ENCODE measurements at regions not wholly inside any gene's neighbourhood (a gene's known extent, or its start where the extent isn't known, plus 50 kb on each side); places are given as distances from the start of the nearest gene placed in this dataset.

- no peaks in the 10 kb centered on the region for H3K9me3 ChIP-seq (replicated peaks in 1 of 11)
- H3K9ac ChIP-seq: no peak overlapping the region
- H4K20me1 ChIP-seq: no peaks in the 10 kb centered on the region
- no peaks in the 10 kb centered on the region for H3K27me3 ChIP-seq
- no peaks in the 10 kb centered on the region for H3K36me3 ChIP-seq
- TF ChIP-seq Cebpa-rat (IDR thresholded peaks at IDR 0.05): no peak
- peaks cover 0 to 17% (median 7%) of the 10 kb centered on the region in 10 experiments; a peak in 11 of 20 replicates for H3K4me1 ChIP-seq
- no peak overlapping the region for H3K27ac ChIP-seq
- H3K4me2 ChIP-seq: no peak overlapping the region
- no peak overlapping the region for H3K4me3 ChIP-seq
Observed at GRCh38 chr3:146801492-146801891, 196.3 kb upstream of the PLSCR5 start.

- no peak overlapping the region for H3K27ac ChIP-seq
- no peak overlapping the region for H3K9ac ChIP-seq
- H4K20me1 ChIP-seq: no peaks in the 10 kb centered on the region
- no peaks in the 10 kb centered on the region for H3K9me3 ChIP-seq (replicated peaks in 1 of 11)
- no peaks in the 10 kb centered on the region for H3K27me3 ChIP-seq
- H3K4me3 ChIP-seq: no peak overlapping the region
- peaks cover 0 to 17% (median 7%) of the 10 kb centered on the region in 10 experiments; a peak in 11 of 20 replicates for H3K4me1 ChIP-seq
- H3K36me3 ChIP-seq: no peaks in the 10 kb centered on the region
- H3K4me2 ChIP-seq: no peak overlapping the region
- TF ChIP-seq Cebpa-rat (IDR thresholded peaks at IDR 0.05): no peak
Observed at GRCh38 chr3:146800484-146800883, 195.3 kb upstream of the PLSCR5 start.

GRCh38 chr3:146796078-146796477 lies 190.9 kb upstream of the PLSCR5 start:
- TF ChIP-seq Cebpa-rat (IDR thresholded peaks at IDR 0.05): no peak
- H3K4me2 ChIP-seq: no peak overlapping the region
- H3K4me1 ChIP-seq: no peaks in the 10 kb centered on the region
- peaks cover 0 to 9% (median 3%) of the 10 kb centered on the region in 11 experiments; a peak in 2 of 22 replicates for H3K9me3 ChIP-seq (replicated peaks in 1 of 11)
- no peak overlapping the region for H3K9ac ChIP-seq
- no peak overlapping the region for H3K4me3 ChIP-seq
- no peaks in the 10 kb centered on the region for H3K36me3 ChIP-seq
- no peak overlapping the region for H3K27ac ChIP-seq
- H4K20me1 ChIP-seq: no peaks in the 10 kb centered on the region
- H3K27me3 ChIP-seq: no peaks in the 10 kb centered on the region

GRCh38 chr3:146783446-146783845 lies 178.3 kb upstream of the PLSCR5 start:
- Histone ChIP-seq H3K27me3 (no peaks in the 10 kb centered on the region), H3K4me2 (no peak overlapping the region), H4K20me1 (no peaks in the 10 kb centered on the region), H3K4me3 (no peak overlapping the region), H3K9ac (no peak overlapping the region), H3K27ac (no peak overlapping the region), H3K9me3 (replicated peaks in 1 of 11) (no peaks in the 10 kb centered on the region), H3K4me1 (peaks cover 0 to 3% (median 0%) of the 10 kb centered on the region in 10 experiments; a peak in 1 of 20 replicates), H3K36me3 (no peaks in the 10 kb centered on the region)
- TF ChIP-seq Cebpa-rat (IDR thresholded peaks at IDR 0.05): no peak

GRCh38 chr3:146781606-146782005 lies 176.5 kb upstream of the PLSCR5 start:
- H3K27me3 ChIP-seq: no peaks in the 10 kb centered on the region
- no peaks in the 10 kb centered on the region; a peak in 1 of 20 replicates for H3K4me1 ChIP-seq
- no peak overlapping the region for H3K27ac ChIP-seq
- no peak overlapping the region for H3K4me3 ChIP-seq
- no peak for TF ChIP-seq Cebpa-rat (IDR thresholded peaks at IDR 0.05)
- no peak overlapping the region for H3K9ac ChIP-seq
- H3K9me3 ChIP-seq (replicated peaks in 1 of 11): no peaks in the 10 kb centered on the region
- H4K20me1 ChIP-seq: no peaks in the 10 kb centered on the region
- H3K4me2 ChIP-seq: no peak overlapping the region
- H3K36me3 ChIP-seq: no peaks in the 10 kb centered on the region

GRCh38 chr3:146781059-146781458 lies 175.9 kb upstream of the PLSCR5 start:
- Histone ChIP-seq H3K4me3 (no peak overlapping the region), H3K27ac (no peak overlapping the region), H3K4me2 (no peak overlapping the region), H3K9me3 (replicated peaks in 1 of 11) (no peaks in the 10 kb centered on the region), H4K20me1 (no peaks in the 10 kb centered on the region), H3K36me3 (no peaks in the 10 kb centered on the region), H3K9ac (no peak overlapping the region), H3K4me1 (no peaks in the 10 kb centered on the region; a peak in 1 of 20 replicates), H3K27me3 (no peaks in the 10 kb centered on the region)
- no peak for TF ChIP-seq Cebpa-rat (IDR thresholded peaks at IDR 0.05)

GRCh38 chr3:146780251-146780650 lies 175.1 kb upstream of the PLSCR5 start:
- no peaks in the 10 kb centered on the region for H3K27me3 ChIP-seq
- no peak overlapping the region for H3K27ac ChIP-seq
- H3K9me3 ChIP-seq (replicated peaks in 1 of 11): no peaks in the 10 kb centered on the region
- no peaks in the 10 kb centered on the region; a peak in 1 of 20 replicates for H3K4me1 ChIP-seq
- no peak overlapping the region for H3K4me3 ChIP-seq
- TF ChIP-seq Cebpa-rat (IDR thresholded peaks at IDR 0.05): no peak
- H4K20me1 ChIP-seq: no peaks in the 10 kb centered on the region
- no peaks in the 10 kb centered on the region for H3K36me3 ChIP-seq
- H3K9ac ChIP-seq: no peak overlapping the region
- H3K4me2 ChIP-seq: no peak overlapping the region

GRCh38 chr3:146777941-146778340 lies 172.8 kb upstream of the PLSCR5 start:
- no peaks in the 10 kb centered on the region; a peak in 1 of 20 replicates for H3K4me1 ChIP-seq
- H3K9ac ChIP-seq: no peak overlapping the region
- no peaks in the 10 kb centered on the region for H3K36me3 ChIP-seq
- H3K4me3 ChIP-seq: no peak overlapping the region
- no peak overlapping the region for H3K27ac ChIP-seq
- no peak for TF ChIP-seq Cebpa-rat (IDR thresholded peaks at IDR 0.05)
- H3K9me3 ChIP-seq (replicated peaks in 1 of 11): peaks cover 0 to 5% (median 4%) of the 10 kb centered on the region in 11 experiments; a peak in 11 of 22 replicates
- H4K20me1 ChIP-seq: no peaks in the 10 kb centered on the region
- no peak overlapping the region for H3K4me2 ChIP-seq
- H3K27me3 ChIP-seq: no peaks in the 10 kb centered on the region

GRCh38 chr3:146772211-146772743 lies 167.1 kb upstream of the PLSCR5 start:
- H3K27ac ChIP-seq: no peak overlapping the region
- TF ChIP-seq Cebpa-rat (IDR thresholded peaks at IDR 0.05): no peak
- H4K20me1 ChIP-seq: no peaks in the 10 kb centered on the region
- no peak overlapping the region for H3K4me2 ChIP-seq
- H3K36me3 ChIP-seq: no peaks in the 10 kb centered on the region
- no peak overlapping the region for H3K4me3 ChIP-seq
- peaks cover 8 to 17% (median 15%) of the 10 kb centered on the region in 11 experiments; a peak in 20 of 22 replicates for H3K9me3 ChIP-seq (replicated peaks in 1 of 11)
- H3K4me1 ChIP-seq: no peaks in the 10 kb centered on the region; a peak in 1 of 20 replicates
- no peak overlapping the region for H3K9ac ChIP-seq
- no peaks in the 10 kb centered on the region for H3K27me3 ChIP-seq

- Histone ChIP-seq H3K4me2 (no peak overlapping the region), H3K9me3 (replicated peaks in 1 of 11) (peaks cover 8 to 17% (median 15%) of the 10 kb centered on the region in 11 experiments; a peak in 20 of 22 replicates), H3K4me1 (no peaks in the 10 kb centered on the region), H3K36me3 (no peaks in the 10 kb centered on the region), H3K4me3 (no peak overlapping the region), H4K20me1 (no peaks in the 10 kb centered on the region), H3K9ac (no peak overlapping the region), H3K27me3 (no peaks in the 10 kb centered on the region), H3K27ac (no peak overlapping the region)
- TF ChIP-seq Cebpa-rat (IDR thresholded peaks at IDR 0.05): no peak
Observed at GRCh38 chr3:146770881-146771280, 165.7 kb upstream of the PLSCR5 start.
